NCI-H2107 treated with DMSO at 0.1 percent for 48 hours (cell line): ENCODE measurements at regions not wholly inside any gene's neighbourhood (a gene's known extent, or its start where the extent isn't known, plus 50 kb on each side); places are given as distances from the start of the nearest gene placed in this dataset.

ENCODE experiments used
- DNase-seq: peaks from one replicate; lab custom pipeline; 2025; ENCODE audit not compliant: unreplicated experiment; lab: John Stamatoyannopoulos, UW

DNA sequence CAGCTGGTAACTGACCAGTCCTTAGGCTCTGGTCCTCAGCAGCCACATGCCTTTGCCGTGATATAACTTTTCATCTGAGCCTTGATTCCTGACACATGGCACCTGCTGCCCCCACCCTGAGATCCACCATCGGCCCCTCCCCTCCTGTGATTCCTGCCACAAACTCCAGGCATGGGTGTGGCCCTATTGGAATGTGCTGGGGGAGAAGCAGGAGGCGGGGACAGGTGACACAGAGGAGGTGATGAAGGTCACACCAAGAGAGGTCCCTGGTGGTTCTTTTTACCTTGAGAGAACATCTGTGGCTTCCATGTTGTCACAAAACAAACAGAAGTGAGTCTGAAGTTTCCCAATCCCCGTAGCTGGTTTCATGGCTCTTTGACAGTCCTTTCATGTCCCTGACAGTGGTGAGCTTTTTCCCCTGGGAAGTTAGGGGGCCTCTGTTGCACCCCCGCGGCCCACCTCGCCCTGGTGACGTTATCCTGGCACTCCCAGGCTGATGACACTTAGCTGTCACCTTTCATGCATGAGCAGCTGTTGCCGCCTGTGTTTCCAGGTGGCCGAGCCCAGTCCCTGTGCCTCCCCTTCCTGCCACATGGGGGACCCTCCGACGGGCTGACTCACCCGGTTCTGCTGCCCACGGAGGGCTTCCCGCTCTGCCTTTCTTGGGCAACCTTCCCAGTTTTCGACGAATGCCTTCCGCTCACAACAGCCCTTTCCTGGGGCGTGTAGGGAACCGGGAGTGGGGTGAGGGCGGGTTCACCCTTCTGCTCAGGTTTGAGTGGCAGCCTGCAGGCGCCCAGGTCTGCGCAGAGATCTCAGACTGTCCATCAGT lies 66.3 kb upstream of the GLI2 start:
- DNase-seq: peak; percentile 22

DNA sequence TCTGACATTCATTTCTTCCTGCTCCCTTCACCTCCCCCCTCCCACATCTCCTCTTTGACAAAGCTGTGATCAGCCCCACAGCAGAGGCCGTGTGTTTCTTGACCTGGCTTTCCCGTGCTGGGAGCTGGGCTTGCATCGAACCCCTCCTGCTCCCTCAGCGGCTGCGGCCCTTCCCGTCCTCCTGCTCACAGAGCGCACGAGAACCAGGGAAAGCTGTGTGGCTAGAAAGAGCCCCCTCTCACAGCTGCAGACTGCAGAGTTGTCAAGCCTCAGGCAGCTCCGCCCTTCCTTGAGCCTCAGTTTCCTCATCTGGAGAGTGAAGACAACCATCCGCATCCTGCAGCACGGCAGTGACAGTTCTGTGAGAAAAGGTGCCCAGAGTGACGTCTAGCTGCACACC lies 65.7 kb upstream of the GLI2 start:
- DNase-seq: no peak

DNA sequence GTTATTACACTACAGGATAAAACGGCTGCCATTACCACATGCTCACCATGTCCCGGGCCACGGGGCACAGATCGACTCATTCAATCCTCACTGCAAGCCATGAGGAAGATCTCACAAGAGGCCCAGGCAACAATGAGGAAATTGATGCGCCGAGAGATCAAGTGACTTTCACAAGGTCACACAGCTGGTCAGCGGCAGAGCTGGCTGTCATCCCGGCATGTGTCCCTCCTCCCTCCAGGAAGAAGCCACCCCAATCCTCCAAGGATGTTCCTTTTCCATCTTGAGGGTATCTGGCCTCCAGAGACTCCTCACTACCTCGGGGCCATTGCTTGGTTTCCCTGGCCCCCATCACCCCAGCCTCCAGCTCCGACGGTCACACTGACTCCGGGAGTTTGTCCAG lies 65.3 kb upstream of the GLI2 start:
- no peak for DNase-seq

DNA sequence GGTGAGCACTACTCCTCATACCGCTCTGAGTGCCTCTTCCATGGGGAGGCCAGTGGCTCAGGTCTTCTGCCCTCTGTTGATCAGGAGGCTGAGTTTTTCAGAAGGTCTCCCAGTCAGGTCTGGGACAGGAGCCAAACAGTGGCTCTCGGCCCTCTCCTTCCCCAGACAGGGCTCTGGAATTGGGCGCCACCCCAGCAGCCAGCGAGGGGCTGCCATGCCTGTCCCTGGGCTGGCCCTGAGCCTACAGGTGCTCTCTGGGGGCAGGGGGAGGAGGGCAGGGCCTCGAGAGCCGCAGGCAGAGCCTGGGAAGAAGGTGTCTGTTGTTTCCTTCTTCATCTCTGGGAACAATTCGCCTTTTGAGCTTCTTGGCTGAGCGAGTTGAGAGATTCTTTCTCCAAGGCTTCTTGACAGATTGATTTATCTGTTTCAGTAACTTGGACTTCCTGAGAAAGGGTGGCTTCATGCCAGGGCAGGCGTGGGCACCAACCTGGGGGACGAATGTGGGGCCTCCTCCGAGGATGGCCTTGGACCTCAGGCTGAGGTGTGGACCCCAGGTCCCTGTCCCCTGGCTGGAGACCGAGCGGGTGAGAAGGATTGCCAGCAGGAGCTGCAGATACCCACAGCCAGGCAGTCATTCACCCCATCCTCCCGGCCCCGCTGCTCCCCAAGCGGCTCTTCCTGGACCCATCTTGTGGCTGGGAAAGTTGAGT lies 64.7 kb upstream of the GLI2 start:
- DNase-seq: no peak

DNA sequence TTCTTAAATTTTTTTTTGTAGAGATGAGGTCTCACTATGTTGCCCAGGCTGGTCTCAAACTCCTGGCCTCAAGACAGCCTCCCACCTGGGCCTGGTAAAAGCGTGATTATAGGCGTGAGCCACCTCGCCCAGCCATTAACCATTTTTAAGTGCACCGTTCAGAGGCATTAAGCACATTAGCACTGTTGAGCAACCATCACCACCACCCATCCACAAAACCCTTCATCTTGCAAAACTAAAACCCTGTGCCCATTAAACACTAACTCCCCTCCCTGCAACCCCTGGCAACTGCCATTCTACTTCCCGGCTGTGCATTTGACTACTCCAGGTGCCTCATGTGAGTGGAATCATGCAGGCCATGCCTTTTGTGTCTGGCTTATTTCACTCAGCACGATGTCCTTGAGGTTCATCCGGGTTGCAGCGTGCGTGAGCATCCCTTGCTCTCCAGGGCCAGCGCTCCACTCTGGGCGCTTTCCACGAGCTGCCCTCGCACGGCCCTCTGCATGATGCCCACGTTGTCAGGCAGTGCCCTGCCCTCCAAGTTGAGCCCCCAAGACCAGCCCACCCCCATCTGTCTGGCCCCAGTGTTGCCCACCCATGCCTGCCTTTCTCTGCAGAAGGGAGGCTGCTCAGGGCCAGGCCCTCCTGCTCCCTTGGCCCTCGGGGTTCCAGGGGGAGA lies 63.0 kb upstream of the GLI2 start:
- DNase-seq: no peak

DNA sequence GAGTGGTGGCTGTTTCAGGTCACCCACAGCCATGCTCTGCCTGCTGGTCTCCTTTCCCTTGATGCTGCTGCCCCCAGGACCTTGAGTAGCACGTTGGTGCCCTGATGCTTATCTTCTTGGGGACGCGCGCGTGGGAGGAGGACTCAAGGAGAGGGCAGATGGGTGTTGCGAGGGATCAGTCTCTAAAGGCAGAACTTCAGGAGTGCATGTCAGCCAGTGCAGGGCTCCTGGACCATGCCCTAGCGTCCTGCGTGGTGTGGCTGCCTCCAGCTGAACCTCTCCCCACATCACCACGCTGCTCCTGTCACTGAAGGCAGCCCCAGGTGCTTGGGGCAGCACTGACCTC lies 62.5 kb upstream of the GLI2 start:
- DNase-seq: no peak

DNA sequence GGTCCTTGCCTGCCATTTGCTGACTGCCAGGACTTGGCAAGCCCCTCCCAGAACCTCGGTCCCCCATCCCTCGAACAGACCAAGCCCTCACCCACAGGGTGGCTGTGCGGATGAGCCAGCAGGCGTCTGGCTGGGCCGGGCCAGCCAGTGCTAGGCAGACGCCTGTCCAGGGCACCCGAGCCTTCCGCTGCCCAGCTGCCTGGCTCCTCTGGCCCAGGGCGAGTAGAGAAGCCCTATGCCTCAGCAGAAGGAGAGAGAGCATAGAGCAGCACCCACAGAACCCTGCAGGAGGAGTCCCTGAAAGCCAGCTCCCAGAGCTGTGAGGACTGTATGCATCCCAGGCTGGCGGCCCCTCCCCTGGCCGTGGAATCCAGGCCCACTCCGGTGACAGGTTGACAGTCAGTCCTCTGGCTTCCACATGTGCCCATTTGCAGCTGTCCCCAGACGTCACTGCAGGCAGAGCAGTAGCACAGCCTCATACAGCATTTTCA lies 62.1 kb upstream of the GLI2 start:
- DNase-seq: no peak

DNA sequence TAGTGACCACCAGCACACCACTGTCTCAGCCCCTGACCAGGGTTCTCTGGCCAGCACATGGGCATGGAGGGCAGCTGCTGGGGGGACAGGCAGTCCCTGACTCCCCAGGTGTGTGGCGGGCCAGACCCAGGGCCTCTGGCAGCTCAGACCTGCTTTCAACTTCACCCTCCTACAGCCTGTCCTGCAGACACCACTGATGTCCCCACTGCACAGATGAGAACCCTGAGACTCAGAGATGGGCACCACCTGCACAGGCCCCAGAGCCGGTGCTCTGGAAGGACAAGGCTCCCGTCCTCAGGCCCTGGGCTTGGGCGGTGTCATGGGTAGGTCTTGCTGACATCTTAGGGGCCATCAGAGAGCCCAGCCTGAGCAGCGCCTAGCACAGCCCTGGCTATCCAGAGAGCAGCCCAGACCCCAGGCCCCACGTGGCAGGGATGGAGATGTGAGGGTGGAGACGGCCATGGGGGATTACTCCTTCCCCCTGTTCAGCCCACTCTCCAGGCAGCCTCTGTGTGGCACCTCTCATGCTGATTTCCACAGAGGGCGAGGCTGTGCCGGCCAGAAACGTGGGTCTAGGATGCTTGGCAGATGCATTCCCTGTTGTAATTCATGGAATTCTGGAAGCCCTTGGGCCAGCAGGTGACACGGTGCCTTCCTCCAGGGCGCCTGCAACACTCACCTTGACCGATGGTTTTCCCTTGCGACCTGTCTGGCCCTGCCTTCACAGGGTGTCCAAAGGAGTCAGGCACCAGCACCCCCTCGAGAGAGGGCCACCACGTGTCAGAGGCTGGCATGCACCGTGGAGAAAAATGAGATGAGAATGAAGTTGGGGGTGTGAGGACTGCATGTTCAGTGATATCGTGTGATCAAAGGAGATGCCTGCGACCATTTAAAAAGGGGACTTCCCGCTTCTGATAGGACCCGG lies 61.2 kb upstream of the GLI2 start:
- DNase-seq: no peak

DNA sequence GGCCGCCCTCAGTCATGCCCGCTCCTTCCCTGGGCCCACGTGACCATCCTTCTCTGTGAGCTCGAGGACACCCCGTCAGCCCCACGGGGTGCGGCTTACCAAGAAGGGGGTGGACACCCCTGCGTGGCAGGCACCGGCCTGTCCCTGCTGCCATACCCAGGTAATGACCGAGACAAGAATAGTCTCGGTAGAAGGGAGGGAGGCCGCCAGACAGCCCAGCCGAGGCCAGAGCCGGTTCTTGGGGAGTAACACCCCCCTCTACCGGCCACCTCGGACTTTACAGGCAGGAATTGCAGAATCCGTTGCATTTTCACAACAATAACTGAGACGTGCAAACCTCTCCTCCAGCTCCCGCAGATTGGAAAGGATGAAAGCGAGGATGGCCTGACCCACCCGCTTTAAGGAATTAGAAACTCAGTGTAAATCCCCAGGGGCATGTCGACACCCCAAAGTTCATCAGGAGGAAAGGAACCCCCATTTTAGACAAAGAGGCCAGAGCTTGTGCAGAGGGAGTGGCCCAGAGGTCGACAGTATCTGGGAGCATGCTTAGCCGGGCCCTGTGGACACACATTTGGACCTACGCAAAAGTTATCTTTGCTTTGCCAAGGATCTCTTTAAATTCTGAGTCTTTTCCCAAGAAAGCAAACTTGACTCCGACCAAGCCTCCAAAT lies 60.1 kb upstream of the GLI2 start:
- DNase-seq: no peak

DNA sequence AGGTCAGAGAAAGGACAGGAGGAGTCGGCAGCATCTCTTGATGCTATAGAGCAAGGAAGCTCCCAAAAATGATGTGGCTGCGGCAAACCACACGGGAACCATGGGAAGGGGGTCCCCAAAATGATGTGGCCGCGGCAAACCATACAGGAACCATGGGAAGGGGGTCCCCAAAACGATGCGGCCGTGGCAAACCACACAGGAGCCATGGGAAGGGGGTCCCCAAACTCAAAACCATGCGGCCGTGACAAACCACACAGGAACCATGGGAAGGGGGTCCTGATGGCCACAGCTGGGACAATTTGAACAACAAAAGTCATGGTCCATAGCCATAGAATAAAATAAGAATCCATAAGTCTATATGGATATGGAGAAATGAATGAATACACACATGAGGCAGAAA lies 58.4 kb upstream of the GLI2 start:
- DNase-seq: no peak

DNA sequence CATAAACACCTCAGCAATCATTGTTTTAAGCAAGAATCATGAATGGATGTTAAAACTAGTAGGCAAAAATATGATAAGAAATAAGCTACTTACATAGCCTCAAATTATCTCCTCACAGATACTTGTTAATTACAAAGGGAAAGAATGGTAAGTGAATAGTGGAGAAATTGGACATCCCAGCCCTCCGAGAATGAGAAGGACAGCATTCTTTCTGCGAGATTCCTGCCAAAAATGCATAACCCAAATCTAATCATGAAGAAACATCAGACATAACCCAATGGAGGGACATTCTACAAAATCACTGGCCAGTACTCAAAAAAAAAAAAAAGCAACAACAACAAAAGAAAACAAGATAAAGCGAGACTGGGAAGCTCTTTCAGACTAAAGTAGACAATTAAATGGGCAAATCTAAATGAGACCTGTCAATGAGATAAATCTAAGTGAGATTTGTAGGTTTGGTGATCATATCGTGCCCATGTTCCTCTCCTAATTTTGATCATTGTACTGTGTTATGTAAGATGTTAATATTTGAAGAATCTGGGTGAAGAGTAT lies 57.9 kb upstream of the GLI2 start:
- no peak for DNase-seq

DNA sequence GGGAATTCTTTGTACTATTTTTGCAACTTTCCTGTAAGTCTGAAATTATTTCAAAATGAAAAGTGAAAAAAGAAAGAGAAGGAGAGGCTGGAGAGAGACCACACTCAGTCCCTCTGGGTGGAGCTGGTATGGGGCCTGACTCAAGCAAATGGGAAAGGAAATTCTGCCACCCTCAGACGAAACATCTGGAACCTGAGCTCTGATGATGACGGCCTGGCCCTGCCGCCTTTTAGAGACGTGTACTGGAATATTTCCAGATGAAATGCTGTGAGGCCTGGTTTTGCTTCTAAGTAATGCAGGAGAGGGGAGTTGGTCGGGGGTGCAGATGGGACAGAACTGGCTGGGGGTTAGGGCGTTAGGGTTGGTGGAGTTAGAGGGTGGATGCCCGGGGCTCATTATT lies 57.4 kb upstream of the GLI2 start:
- DNase-seq: no peak

DNA sequence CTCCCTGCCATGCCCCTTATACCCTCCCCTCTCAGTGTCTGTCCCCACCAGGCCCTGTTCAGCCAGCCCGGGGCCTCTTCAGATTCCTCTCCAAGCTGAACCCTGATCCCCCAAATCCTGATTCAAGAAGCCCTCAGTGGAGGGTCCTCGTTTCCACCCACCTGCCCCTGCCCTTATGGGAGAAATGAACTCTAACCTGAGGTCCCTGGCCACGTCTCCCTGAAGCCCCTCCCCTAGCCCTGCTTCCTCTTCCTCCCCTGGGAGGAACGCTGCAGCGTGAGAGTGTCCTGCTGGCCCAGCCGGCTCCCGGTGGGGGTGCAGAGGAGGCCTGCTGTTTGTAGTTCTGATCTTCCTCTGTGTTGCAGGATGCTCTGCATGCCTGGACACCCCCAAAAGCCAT lies 56.7 kb upstream of the GLI2 start:
- DNase-seq: no peak

DNA sequence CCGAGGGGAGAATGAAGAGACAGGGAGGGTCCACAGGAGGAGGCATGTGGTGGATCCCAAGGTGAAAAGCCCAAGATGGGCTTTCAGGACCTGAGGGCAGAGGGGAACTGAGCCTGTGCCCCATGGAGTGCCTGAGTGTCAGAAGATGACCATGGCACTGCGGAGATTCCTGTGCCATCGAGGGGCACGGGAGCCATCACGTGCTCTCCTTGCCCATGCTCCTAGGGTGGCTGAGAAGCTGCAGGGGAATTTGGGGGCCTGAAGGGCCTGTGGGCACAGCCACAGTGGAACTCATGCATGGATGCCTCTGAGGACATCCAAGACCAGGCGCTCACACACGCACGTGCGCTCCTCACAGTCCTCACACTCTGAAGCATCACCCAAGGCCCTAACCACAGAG lies 56.1 kb upstream of the GLI2 start:
- DNase-seq: no peak

DNA sequence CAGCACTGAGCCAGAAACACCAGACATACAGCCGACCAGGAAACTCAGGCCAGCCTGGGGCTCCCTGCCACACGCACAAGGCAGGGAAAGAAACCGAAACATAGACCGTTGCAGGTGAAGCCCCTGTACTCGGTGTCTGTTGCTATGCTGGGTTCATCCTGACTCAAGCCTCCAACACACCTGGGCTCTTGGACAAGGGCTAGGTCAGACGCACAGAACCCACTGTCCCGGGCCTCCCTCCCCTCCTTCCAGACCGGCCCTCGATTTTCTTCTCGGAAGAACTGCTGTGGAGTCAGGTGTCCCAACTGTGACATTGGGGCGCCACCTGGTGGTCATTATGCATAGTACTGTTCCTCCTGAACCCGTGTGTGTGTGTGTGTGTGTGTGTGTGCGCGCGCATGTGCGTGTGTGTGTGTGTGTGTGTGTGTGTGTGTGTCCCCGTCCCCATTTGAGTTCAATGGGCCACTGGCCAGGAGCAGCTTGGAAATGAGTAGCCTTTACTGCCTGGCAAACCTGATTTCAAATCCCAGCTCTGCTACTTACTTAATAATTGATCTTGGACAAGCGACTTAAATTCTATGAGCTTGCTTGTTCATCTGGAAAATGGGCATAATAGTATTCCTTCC lies 55.4 kb upstream of the GLI2 start:
- peak; percentile 71 for DNase-seq

DNA sequence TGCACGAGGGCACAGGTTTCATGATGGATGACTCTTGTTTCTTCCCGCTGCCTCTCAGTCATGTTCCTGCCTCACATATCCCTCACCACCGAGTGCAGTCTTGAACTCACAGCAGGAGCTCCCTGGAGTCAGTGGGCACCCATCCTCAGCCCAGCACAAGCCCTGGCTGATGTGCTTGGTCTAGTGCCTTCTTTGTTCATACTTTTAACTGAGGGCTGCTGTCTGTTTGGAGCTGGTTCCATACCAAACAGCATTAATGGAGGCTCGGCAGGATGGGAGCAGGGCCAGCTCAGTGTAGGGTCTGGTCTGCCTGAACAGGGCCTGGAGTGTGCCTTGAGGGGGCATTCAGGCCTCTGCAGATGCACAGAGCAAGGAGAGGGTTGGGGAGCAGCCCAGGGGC lies 54.5 kb upstream of the GLI2 start:
- DNase-seq: no peak

DNA sequence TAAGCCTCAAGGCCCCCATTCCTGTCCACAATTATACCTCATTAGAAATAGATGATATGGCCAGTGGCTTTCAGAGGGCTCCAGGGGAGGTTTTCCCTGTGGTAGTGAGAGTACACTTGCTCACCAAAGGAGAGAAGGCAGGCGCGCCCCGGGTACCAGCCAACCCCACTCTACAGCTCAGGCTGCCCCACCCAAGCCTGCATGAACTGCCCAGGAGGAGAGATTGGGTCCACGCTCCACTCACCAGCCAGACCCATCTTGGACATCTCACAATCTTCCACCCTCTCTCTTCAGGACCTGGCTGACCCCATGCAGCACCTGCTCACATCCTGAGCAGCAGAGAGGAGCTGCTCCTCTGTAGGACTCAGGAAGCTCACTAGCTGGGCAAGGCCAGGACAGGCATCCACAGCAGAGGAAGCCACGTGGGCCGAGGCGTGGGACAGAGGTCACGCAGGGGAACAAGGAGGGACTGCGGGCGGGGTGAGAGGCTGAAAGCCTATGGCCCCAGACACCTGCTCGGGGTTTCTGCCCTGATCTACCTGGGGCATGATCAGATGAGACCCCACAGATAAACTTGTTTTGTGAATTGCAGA lies 53.9 kb upstream of the GLI2 start:
- DNase-seq: no peak

DNA sequence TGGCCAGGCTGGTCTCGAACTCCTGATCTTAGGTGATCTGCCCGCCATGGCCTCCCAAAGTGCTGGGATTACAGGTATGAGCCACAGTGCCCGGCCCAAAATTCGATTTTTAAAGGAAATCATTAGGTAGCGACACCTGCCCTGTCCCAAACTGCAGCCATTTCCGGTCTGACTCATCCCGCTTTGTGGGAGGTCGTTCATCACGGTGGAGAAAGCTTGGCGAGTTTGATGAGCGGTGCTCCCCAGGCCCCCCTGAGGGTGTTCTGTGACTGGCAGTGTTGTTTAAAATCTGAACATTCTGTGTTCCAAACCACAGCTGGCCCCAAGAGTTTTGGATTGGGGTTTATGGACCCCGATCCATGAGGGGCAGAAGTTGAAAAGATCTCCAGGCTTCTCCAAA lies 53.0 kb upstream of the GLI2 start:
- DNase-seq: no peak

DNA sequence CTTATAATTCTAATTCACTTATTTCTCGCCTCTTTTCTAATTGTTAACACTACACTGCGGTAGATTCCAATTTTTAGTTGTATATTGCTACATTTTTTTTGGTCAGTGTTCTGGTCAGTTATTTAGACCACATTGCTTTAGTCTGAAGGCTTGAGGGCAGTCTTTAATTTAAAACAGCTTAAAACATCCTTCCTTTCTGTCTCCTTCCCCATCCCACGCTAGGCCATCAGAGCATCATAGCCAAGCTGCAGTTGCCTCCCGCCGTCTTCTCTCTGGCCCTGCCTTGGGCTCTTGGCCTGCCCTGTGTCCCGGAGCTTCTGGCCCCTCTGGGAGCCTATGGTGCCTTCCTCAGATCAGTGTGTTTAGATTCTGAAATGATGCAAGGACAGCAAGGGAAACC lies 52.6 kb upstream of the GLI2 start:
- DNase-seq: no peak
